HCT116 (cell line): ENCODE measurements at regions not wholly inside any gene's neighbourhood (a gene's known extent, or its start where the extent isn't known, plus 50 kb on each side); places are given as distances from the start of the nearest gene placed in this dataset.

Source experiments
- ATAC-seq: fragments of 200-7000 bp; cut with Tn5 transposase; 2 replicates; pipeline ENCODE4 v1.9.1; 2020; ENCODE audit warnings: mild to moderate bottlenecking, moderate library complexity
- BruUV-seq: library from RNA; stranded (reverse); fragments of 400-500 nt; replicated peaks from 2 replicates; lab custom pipeline; 2021; lab: Mats Ljungman, UMichigan
- CTCF ChIA-PET: fragments of 300-600 bp; sonication (Branson Sonifier 250); formaldehyde crosslinking; loops from one replicate; lab custom pipeline; 2021; ENCODE audit warnings: antibody characterized with exemption; lab: Charles Lee
- POLR2A ChIA-PET: fragments of 300-600, 350-600 bp; sonication (Branson Sonifier 250); formaldehyde crosslinking; loops from one replicate; lab custom pipeline; 2021; ENCODE audit warnings: antibody characterized with exemption; lab: Charles Lee
- RAD21 ChIA-PET, 2 experiments: fragments of 300-600 bp; sonication (Branson Sonifier 250); formaldehyde crosslinking; loops; one replicate each; lab custom pipeline; 2023; ENCODE audit warnings: low total read pairs in 2 of 2; ENCODE audit not compliant: uncharacterized antibody in 2 of 2, unreplicated experiment in 2 of 2, low non-redundant PET in 1 of 2; lab: Charles Lee
- DNase-seq: peaks from one replicate; pipeline ENCODE4 v3.0.0-alpha.2; 2010; ENCODE audit warnings: low read depth, low spot score
- H2AFZ ChIP-seq: fragments of 200-600 bp; shearing (Covaris generic), sonication (generic); 2 replicates; pipeline ENCODE4 v1.6.1; 2017; ENCODE audit warnings: low read depth, mixed run types, mixed read lengths, antibody characterized with exemption, low read length; ENCODE audit not compliant: poor library complexity, severe bottlenecking
- H3K27ac ChIP-seq: 2 replicates; pipeline ENCODE4 v1.5.1; 2012; ENCODE audit warnings: low read depth, low read length
- H3K27me3 ChIP-seq: fragments of 200-600 bp; sonication (generic); 2 replicates; pipeline ENCODE4 v1.6.1; 2016; ENCODE audit warnings: mixed run types, low read length, mixed read lengths; ENCODE audit not compliant: insufficient read depth
- H3K36me3 ChIP-seq, 2 experiments: fragments of 200-500 bp in 1 of 2; fragments of 200-600 bp in 1 of 2; sonication (Bioruptor generic) in 1 of 2; sonication (generic) in 1 of 2; 2 replicates each; pipeline versions ENCODE4 v1.5.1 to v1.6.1; 2014 to 2016; ENCODE audit warnings: low read length in 2 of 2, inconsistent platforms in 1 of 2, mixed read lengths in 1 of 2, mixed run types in 1 of 2; ENCODE audit not compliant: insufficient read depth in 2 of 2, control insufficient read depth in 1 of 2
- H3K4me1 ChIP-seq, 2 experiments: fragments of 200-600 bp in 1 of 2; sonication (generic) in 1 of 2; 2 replicates each; pipeline versions ENCODE4 v1.5.1 to v1.6.1; 2012 to 2017; ENCODE audit warnings: low read length in 2 of 2, inconsistent platforms in 1 of 2, mild to moderate bottlenecking in 1 of 2, mixed read lengths in 1 of 2, mixed run types in 1 of 2, moderate library complexity in 1 of 2; ENCODE audit not compliant: insufficient read depth in 2 of 2, control insufficient read depth in 1 of 2
- H3K4me2 ChIP-seq: fragments of 200-600 bp; sonication (generic); 2 replicates; pipeline ENCODE4 v1.6.1; 2017; ENCODE audit warnings: mixed run types, low read length, mixed read lengths
- H3K4me3 ChIP-seq, 2 experiments: fragments of 200-600 bp in 1 of 2; sonication (generic) in 1 of 2; replicated peaks in 1 of 2; 2 replicates each; pipeline ENCODE4 v1.5.1; 2011 to 2016; ENCODE audit warnings: low read length in 2 of 2, control low read depth in 1 of 2, low read depth in 1 of 2, mild to moderate bottlenecking in 1 of 2, mixed read lengths in 1 of 2, mixed run types in 1 of 2
- H3K79me2 ChIP-seq: fragments of 200-600 bp; sonication (generic); 2 replicates; pipeline ENCODE4 v1.6.1; 2017; ENCODE audit warnings: mild to moderate bottlenecking, mixed run types, low read length, moderate library complexity, mixed read lengths; ENCODE audit not compliant: insufficient read depth
- H3K9ac ChIP-seq: fragments of 200-600 bp; sonication (generic); 2 replicates; pipeline ENCODE4 v1.6.1; 2016; ENCODE audit warnings: low read length, mixed read lengths
- H3K9me2 ChIP-seq: fragments of 200-600 bp; sonication (generic), shearing (Covaris generic); 2 replicates; pipeline ENCODE4 v1.6.1; 2017; ENCODE audit warnings: mixed run types, mild to moderate bottlenecking, moderate library complexity; ENCODE audit not compliant: insufficient read depth
- H3K9me3 ChIP-seq, 2 experiments: fragments of 200-500 bp in 1 of 2; fragments of 200-600 bp in 1 of 2; sonication (Bioruptor generic) in 1 of 2; sonication (generic) in 1 of 2; 2 replicates each; pipeline ENCODE4 v1.6.1; 2014 to 2017; ENCODE audit warnings: low read length in 2 of 2, mixed read lengths in 2 of 2, inconsistent platforms in 1 of 2, low read depth in 1 of 2, mild to moderate bottlenecking in 1 of 2, mixed run types in 1 of 2, moderate library complexity in 1 of 2; ENCODE audit not compliant: control insufficient read depth in 1 of 2, insufficient read depth in 1 of 2
- H4K20me1 ChIP-seq: fragments of 200-600 bp; sonication (generic), shearing (Covaris generic); 2 replicates; pipeline ENCODE4 v1.6.1; 2017; ENCODE audit warnings: mixed run types, mild to moderate bottlenecking, moderate library complexity; ENCODE audit not compliant: insufficient read depth
- CBX3 ChIP-seq: IDR thresholded peaks from 2 replicates; pipeline ENCODE4 v1.6.1; 2012; ENCODE audit warnings: low read depth
- CEBPB ChIP-seq: IDR thresholded peaks from 2 replicates; pipeline ENCODE4 v1.6.1; 2012; ENCODE audit warnings: low read depth
- EGR1 ChIP-seq: IDR thresholded peaks from 2 replicates; pipeline ENCODE4 v1.6.1; 2012; ENCODE audit warnings: low read depth
- ELF1 ChIP-seq: IDR thresholded peaks from 2 replicates; pipeline ENCODE4 v1.6.1; 2012; ENCODE audit warnings: low read depth, borderline replicate concordance
- EZH2 ChIP-seq: fragments of 200-600 bp; sonication (generic); IDR thresholded peaks from 2 replicates; pipeline ENCODE4 v1.6.1; 2017; ENCODE audit warnings: antibody characterized with exemption, mixed run types
- EZH2phosphoT487 ChIP-seq: fragments of 200-600 bp; IDR thresholded peaks from 2 replicates; pipeline ENCODE4 v1.6.1; 2018; ENCODE audit warnings: antibody characterized with exemption, borderline replicate concordance
- JUND ChIP-seq: IDR thresholded peaks from 2 replicates; pipeline ENCODE4 v1.6.1; 2012
- POLR2A ChIP-seq: IDR thresholded peaks from 2 replicates; pipeline ENCODE4 v1.7.0; 2011; ENCODE audit warnings: borderline replicate concordance; ENCODE audit not compliant: insufficient read depth, insufficient read length; ENCODE audit errors: extremely low read depth
- SP1 ChIP-seq: IDR thresholded peaks from 2 replicates; pipeline ENCODE4 v1.6.1; 2012; ENCODE audit warnings: low read depth
- TCF7L2 ChIP-seq: IDR thresholded peaks from 2 replicates; pipeline ENCODE4 v1.7.0; 2011; ENCODE audit warnings: borderline replicate concordance, inconsistent platforms; ENCODE audit not compliant: insufficient read depth, insufficient read length; ENCODE audit errors: extremely low read depth
- ZFX ChIP-seq: fragments of 450-650 bp; IDR thresholded peaks from 2 replicates; pipeline ENCODE4 v1.6.1; 2017
- ZNF274 ChIP-seq: fragments of 200-500 bp; sonication (Bioruptor generic); IDR thresholded peaks from 2 replicates; pipeline ENCODE4 v1.6.1; 2014; ENCODE audit warnings: mild to moderate bottlenecking, low read depth, low read length, inconsistent platforms
- intact Hi-C: fragments of 100-400 bp; cut with micrococcal nuclease; formaldehyde crosslinking; loops from 2 replicates; pipeline ENCODE4 v1.10.0; 2022
- TF ChIP-seq, protein P1 (sequence below): IDR thresholded peaks from 2 replicates; pipeline ENCODE4 v1.6.1; 2012; ENCODE audit warnings: low read depth
- TF ChIP-seq, protein P2 (sequence below): IDR thresholded peaks from 2 replicates; pipeline ENCODE4 v1.6.1; 2012
- TF ChIP-seq, protein P3 (sequence below), 3 experiments: fragments of 200-600 bp in 1 of 3; sonication (generic) in 1 of 3; IDR thresholded peaks in 2 of 3; conservative IDR thresholded peaks in 1 of 3; 2 replicates each; pipeline ENCODE4 v1.5.1; 2012 to 2017; ENCODE audit warnings: low read depth in 2 of 3, low read length in 2 of 3, antibody characterized with exemption in 1 of 3, borderline replicate concordance in 1 of 3, control low read depth in 1 of 3, mild to moderate bottlenecking in 1 of 3, mixed read lengths in 1 of 3, mixed run types in 1 of 3, moderate library complexity in 1 of 3; ENCODE audit not compliant: insufficient read depth in 1 of 3

DNA sequence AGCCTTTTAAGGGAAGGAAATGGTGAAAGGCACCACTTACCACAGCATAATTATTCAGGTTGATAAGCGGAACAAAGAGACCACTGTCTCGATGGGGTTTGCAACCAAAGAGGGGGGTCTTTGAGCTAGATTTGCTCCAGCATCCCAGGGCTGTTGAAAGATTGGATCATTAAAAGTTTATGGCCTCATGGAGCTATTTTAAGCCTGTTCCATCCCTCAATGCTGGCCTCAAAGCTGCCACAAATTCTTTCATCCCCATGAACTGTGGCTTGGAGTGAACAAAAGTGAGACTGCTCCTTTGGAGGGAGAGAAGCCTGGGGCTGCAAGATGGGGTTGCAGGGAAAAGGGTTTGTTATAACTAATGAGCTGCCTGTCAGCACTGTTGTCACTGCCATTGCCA lies 209.8 kb downstream of the RTL9 start:
- POLR2A ChIA-PET = no interaction called here
- intact Hi-C loops = no loop called here
- CTCF ChIA-PET = no interaction called here
- Histone ChIP-seq H3K9ac (no peak overlapping the region), H3K9me3 (no peaks in the 10 kb centered on the region), H3K27me3 (no peaks in the 10 kb centered on the region), H4K20me1 (no peaks in the 10 kb centered on the region), H3K9me2 (no peaks in the 10 kb centered on the region), H2AFZ (no peak overlapping the region), H3K4me3 (no peak overlapping the region), H3K4me1 (no peaks in the 10 kb centered on the region), H3K79me2 (no peaks in the 10 kb centered on the region), H3K27ac (no peak overlapping the region), H3K4me2 (no peak overlapping the region), H3K36me3 (no peaks in the 10 kb centered on the region)
- TF ChIP-seq JUND (no peak), ELF1 (no peak)
- RAD21 ChIA-PET = no interaction called here
- no TSS peak for BruUV-seq
- no peak for ATAC-seq
- no peak for DNase-seq

DNA sequence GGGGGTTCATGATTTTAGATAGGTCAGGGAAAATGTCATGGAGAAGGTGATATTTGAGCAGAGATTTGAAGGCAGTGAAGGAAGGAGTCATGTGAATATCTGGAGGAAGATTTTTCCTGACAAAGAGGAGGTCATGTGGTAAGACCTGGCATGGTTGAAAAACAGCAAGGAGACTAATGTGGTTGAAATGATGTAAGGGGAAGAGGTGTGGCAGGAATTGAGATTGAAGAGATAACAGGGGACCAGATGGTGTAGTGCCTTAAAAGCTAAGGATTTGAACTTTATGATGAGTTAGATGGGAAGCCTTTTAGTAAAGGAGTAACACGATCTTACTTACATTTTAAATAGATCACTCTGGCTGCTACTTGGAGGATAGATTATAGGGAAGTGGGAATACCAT lies 210.9 kb downstream of the RTL9 start:
- Histone ChIP-seq H3K4me2 (no peak overlapping the region), H3K4me1 (no peaks in the 10 kb centered on the region), H4K20me1 (no peaks in the 10 kb centered on the region), H3K9me3 (no peaks in the 10 kb centered on the region), H3K9me2 (no peaks in the 10 kb centered on the region), H3K36me3 (no peaks in the 10 kb centered on the region), H3K79me2 (no peaks in the 10 kb centered on the region), H2AFZ (no peak overlapping the region), H3K9ac (no peak overlapping the region), H3K27me3 (no peaks in the 10 kb centered on the region), H3K27ac (no peak overlapping the region), H3K4me3 (no peak overlapping the region)
- ChIA-PET POLR2A (no interaction called here), CTCF (no interaction called here), RAD21 (no interaction called here)
- no peak for ATAC-seq
- BruUV-seq = no TSS peak
- DNase-seq = no peak
- TF ChIP-seq ZFX (no peak), JUND (no peak), ZNF274 (no peak), POLR2A (no peak), ELF1 (no peak), EZH2 (no peak), SP1 (no peak), CEBPB (no peak), EZH2phosphoT487 (no peak), TCF7L2 (no peak), EGR1 (no peak), CBX3 (no peak)
- TF ChIP-seq, protein P1, sequence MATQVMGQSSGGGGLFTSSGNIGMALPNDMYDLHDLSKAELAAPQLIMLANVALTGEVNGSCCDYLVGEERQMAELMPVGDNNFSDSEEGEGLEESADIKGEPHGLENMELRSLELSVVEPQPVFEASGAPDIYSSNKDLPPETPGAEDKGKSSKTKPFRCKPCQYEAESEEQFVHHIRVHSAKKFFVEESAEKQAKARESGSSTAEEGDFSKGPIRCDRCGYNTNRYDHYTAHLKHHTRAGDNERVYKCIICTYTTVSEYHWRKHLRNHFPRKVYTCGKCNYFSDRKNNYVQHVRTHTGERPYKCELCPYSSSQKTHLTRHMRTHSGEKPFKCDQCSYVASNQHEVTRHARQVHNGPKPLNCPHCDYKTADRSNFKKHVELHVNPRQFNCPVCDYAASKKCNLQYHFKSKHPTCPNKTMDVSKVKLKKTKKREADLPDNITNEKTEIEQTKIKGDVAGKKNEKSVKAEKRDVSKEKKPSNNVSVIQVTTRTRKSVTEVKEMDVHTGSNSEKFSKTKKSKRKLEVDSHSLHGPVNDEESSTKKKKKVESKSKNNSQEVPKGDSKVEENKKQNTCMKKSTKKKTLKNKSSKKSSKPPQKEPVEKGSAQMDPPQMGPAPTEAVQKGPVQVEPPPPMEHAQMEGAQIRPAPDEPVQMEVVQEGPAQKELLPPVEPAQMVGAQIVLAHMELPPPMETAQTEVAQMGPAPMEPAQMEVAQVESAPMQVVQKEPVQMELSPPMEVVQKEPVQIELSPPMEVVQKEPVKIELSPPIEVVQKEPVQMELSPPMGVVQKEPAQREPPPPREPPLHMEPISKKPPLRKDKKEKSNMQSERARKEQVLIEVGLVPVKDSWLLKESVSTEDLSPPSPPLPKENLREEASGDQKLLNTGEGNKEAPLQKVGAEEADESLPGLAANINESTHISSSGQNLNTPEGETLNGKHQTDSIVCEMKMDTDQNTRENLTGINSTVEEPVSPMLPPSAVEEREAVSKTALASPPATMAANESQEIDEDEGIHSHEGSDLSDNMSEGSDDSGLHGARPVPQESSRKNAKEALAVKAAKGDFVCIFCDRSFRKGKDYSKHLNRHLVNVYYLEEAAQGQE = no peak
- TF ChIP-seq, protein P2, sequence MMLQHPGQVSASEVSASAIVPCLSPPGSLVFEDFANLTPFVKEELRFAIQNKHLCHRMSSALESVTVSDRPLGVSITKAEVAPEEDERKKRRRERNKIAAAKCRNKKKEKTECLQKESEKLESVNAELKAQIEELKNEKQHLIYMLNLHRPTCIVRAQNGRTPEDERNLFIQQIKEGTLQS = no peak
- TF ChIP-seq, protein P3, sequence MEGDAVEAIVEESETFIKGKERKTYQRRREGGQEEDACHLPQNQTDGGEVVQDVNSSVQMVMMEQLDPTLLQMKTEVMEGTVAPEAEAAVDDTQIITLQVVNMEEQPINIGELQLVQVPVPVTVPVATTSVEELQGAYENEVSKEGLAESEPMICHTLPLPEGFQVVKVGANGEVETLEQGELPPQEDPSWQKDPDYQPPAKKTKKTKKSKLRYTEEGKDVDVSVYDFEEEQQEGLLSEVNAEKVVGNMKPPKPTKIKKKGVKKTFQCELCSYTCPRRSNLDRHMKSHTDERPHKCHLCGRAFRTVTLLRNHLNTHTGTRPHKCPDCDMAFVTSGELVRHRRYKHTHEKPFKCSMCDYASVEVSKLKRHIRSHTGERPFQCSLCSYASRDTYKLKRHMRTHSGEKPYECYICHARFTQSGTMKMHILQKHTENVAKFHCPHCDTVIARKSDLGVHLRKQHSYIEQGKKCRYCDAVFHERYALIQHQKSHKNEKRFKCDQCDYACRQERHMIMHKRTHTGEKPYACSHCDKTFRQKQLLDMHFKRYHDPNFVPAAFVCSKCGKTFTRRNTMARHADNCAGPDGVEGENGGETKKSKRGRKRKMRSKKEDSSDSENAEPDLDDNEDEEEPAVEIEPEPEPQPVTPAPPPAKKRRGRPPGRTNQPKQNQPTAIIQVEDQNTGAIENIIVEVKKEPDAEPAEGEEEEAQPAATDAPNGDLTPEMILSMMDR (IDR thresholded peaks at IDR 0.05 in 2 of 3, conservative IDR thresholded peaks at IDR 0.05 in 1 of 3; ENCODE audit: borderline replicate concordance in 1 of 3, insufficient read depth in 1 of 3, low read depth in 2 of 3, low read length in 2 of 3) = no peak
- TF ChIP-seq, all 23 proteins: peak for 0
- intact Hi-C loops = no loop called here
